ENCODE measurements at regions not wholly inside any gene's neighbourhood (a gene's known extent, or its start where the extent isn't known, plus 50 kb on each side); places are given as distances from the start of the nearest gene placed in this dataset.

GRCh38 chr20:11350126-11351005, 567.3 kb upstream of the BTBD3 start:
- peak; percentile 40 for DNase-seq (ENCODE audit: low spot score)

- DNase-seq (ENCODE audit: low spot score), result no peak
These were observed 565.7 kb upstream of the BTBD3 start for GRCh38 chr20:11352041-11352440.

- DNase-seq (ENCODE audit: low spot score), result no peak
These were observed 562.8 kb upstream of the BTBD3 start for GRCh38 chr20:11354846-11355245.

- DNase-seq (ENCODE audit: low spot score), result no peak
These were observed 562.3 kb upstream of the BTBD3 start for GRCh38 chr20:11355345-11355744.

- no peak for DNase-seq (ENCODE audit: low spot score)
These were observed 561.6 kb upstream of the BTBD3 start for GRCh38 chr20:11356061-11356460.

- DNase-seq (ENCODE audit: low spot score), result no peak
These were observed 555.2 kb upstream of the BTBD3 start for GRCh38 chr20:11362450-11362849.

GRCh38 chr20:11364736-11365135, 553.0 kb upstream of the BTBD3 start:
- DNase-seq (ENCODE audit: low spot score), result no peak

- no peak for DNase-seq (ENCODE audit: low spot score)
These were observed 551.0 kb upstream of the BTBD3 start for GRCh38 chr20:11366660-11367059.

GRCh38 chr20:11368499-11368898, 549.2 kb upstream of the BTBD3 start:
- no peak for DNase-seq (ENCODE audit: low spot score)

- DNase-seq (ENCODE audit: low spot score), result no peak
These were observed 548.6 kb upstream of the BTBD3 start for GRCh38 chr20:11368965-11369711.

GRCh38 chr20:11371831-11372230, 545.9 kb upstream of the BTBD3 start:
- DNase-seq (ENCODE audit: low spot score), result no peak

GRCh38 chr20:11372876-11373790, 544.6 kb upstream of the BTBD3 start:
- no peak for DNase-seq (ENCODE audit: low spot score)

- DNase-seq (ENCODE audit: low spot score), result no peak
These were observed 542.4 kb upstream of the BTBD3 start for GRCh38 chr20:11375335-11375734.

- DNase-seq (ENCODE audit: low spot score), result no peak
These were observed 541.7 kb upstream of the BTBD3 start for GRCh38 chr20:11375966-11376365.

GRCh38 chr20:11376420-11376819, 541.3 kb upstream of the BTBD3 start:
- DNase-seq (ENCODE audit: low spot score), result no peak

GRCh38 chr20:11376998-11377397, 540.7 kb upstream of the BTBD3 start:
- DNase-seq (ENCODE audit: low spot score), result no peak

GRCh38 chr20:11377761-11378160, 539.9 kb upstream of the BTBD3 start:
- DNase-seq (ENCODE audit: low spot score), result no peak

- DNase-seq (ENCODE audit: low spot score), result no peak
These were observed 539.4 kb upstream of the BTBD3 start for GRCh38 chr20:11378252-11378651.

GRCh38 chr20:11379257-11380011, 538.3 kb upstream of the BTBD3 start:
- DNase-seq (ENCODE audit: low spot score), result no peak

GRCh38 chr20:11380283-11380682, 537.4 kb upstream of the BTBD3 start:
- DNase-seq (ENCODE audit: low spot score), result no peak

GRCh38 chr20:11387189-11387754, 530.4 kb upstream of the BTBD3 start:
- peak; percentile 48 for DNase-seq (ENCODE audit: low spot score)

Measured in AG08395 (cell line).